GM19025 (cell line): ENCODE measurements at regions not wholly inside any gene's neighbourhood (a gene's known extent, or its start where the extent isn't known, plus 50 kb on each side); places are given as distances from the start of the nearest gene placed in this dataset.

Experiments
- ATAC-seq: cut with Tn5 transposase; IDR thresholded peaks from one replicate; pipeline ENCODE4 v1.9.1; 2021; ENCODE audit warnings: mild to moderate bottlenecking, low read depth, moderate library complexity; ENCODE audit not compliant: unreplicated experiment

GRCh38 chr2:15034860-15035259 lies 402.3 kb downstream of the LRATD1 start:
- ATAC-seq = no peak

- ATAC-seq = no peak
Measured at GRCh38 chr2:15038366-15039364, 406.1 kb downstream of the LRATD1 start.

- ATAC-seq = no peak
Measured at GRCh38 chr2:15040429-15041084, 408.0 kb downstream of the LRATD1 start.

GRCh38 chr2:15041429-15041837 lies 408.9 kb downstream of the LRATD1 start:
- ATAC-seq = no peak

GRCh38 chr2:15042801-15043217 lies 410.3 kb downstream of the LRATD1 start:
- no peak for ATAC-seq

- no peak for ATAC-seq
Measured at GRCh38 chr2:15043336-15044058, 411.0 kb downstream of the LRATD1 start.

- no peak for ATAC-seq
Measured at GRCh38 chr2:15045054-15045453, 412.5 kb downstream of the LRATD1 start.

- no peak for ATAC-seq
Measured at GRCh38 chr2:15047184-15047583, 414.7 kb downstream of the LRATD1 start.

- no peak for ATAC-seq
Measured at GRCh38 chr2:15048000-15048399, 415.5 kb downstream of the LRATD1 start.

GRCh38 chr2:15049096-15049993 lies 416.8 kb downstream of the LRATD1 start:
- ATAC-seq = no peak

GRCh38 chr2:15050483-15050882 lies 418.0 kb downstream of the LRATD1 start:
- no peak for ATAC-seq

GRCh38 chr2:15053542-15053941 lies 421.0 kb downstream of the LRATD1 start:
- ATAC-seq = no peak

- ATAC-seq = no peak
Measured at GRCh38 chr2:15058015-15058720, 425.7 kb downstream of the LRATD1 start.

- no peak for ATAC-seq
Measured at GRCh38 chr2:15058721-15059157, 426.2 kb downstream of the LRATD1 start.

GRCh38 chr2:15059870-15060512 lies 427.5 kb downstream of the LRATD1 start:
- no peak for ATAC-seq

- no peak for ATAC-seq
Measured at GRCh38 chr2:15061268-15061667, 428.8 kb downstream of the LRATD1 start.

- no peak for ATAC-seq
Measured at GRCh38 chr2:15066138-15066537, 433.6 kb downstream of the LRATD1 start.

- ATAC-seq = no peak
Measured at GRCh38 chr2:15069149-15069548, 436.6 kb downstream of the LRATD1 start.

GRCh38 chr2:15072836-15073235 lies 440.3 kb downstream of the LRATD1 start:
- no peak for ATAC-seq
